Psoas muscle (tissue), 7 donors: ENCODE measurements at regions not wholly inside any gene's neighbourhood (a gene's known extent, or its start where the extent isn't known, plus 50 kb on each side); places are given as distances from the start of the nearest gene placed in this dataset.

Experiments used
- ATAC-seq, 4 donors: fragments of 200-7000 bp; cut with Tn5 transposase; one replicate each; pipeline ENCODE4 v1.9.1; 2020; ENCODE audit warnings: moderate library complexity in 3 of 4, mild to moderate bottlenecking in 2 of 4
- DNase-seq, 2 donors: peaks; one replicate each; pipeline ENCODE4 v3.0.0-alpha.2; 2020
- H3K27ac ChIP-seq: fragments of 200-600 bp; one replicate; pipeline ENCODE4 v1.8.0; 2022
- H3K27me3 ChIP-seq, 3 donors: fragments of 200-600 bp in 1 of 3; one replicate each; pipeline versions ENCODE4 v1.6.1 to v1.8.0; 2013 to 2022; ENCODE audit warnings: low read length in 2 of 3, mild to moderate bottlenecking in 2 of 3, moderate library complexity in 1 of 3; ENCODE audit not compliant: insufficient read depth in 3 of 3
- H3K36me3 ChIP-seq, 2 donors: fragments of 200-600 bp in 1 of 2; one replicate each; pipeline versions ENCODE4 v1.6.1 to v1.8.0; 2013 to 2022; ENCODE audit warnings: low read depth in 1 of 2, mild to moderate bottlenecking in 1 of 2, moderate library complexity in 1 of 2; ENCODE audit not compliant: insufficient read depth in 1 of 2
- H3K4me1 ChIP-seq: fragments of 200-600 bp; one replicate; pipeline ENCODE4 v1.8.0; 2022
- H3K4me3 ChIP-seq: fragments of 200-600 bp; one replicate; pipeline ENCODE4 v1.8.0; 2022; ENCODE audit warnings: mild to moderate bottlenecking
- H3K9me3 ChIP-seq: fragments of 200-600 bp; one replicate; pipeline ENCODE4 v1.8.0; 2022
- CTCF ChIP-seq: fragments of 200-600 bp; IDR thresholded peaks from one replicate; pipeline ENCODE4 v1.8.0; 2022; ENCODE audit warnings: antibody characterized with exemption
- WGBS, 3 donors: extraction: QIAGEN DNeasy Blood & Tissue Kit; methylation state at CpG; one replicate each; pipeline versions ENCODE4 v1.1.6 to v1.1.7; 2013; 5-methylcytosine and 5-hydroxymethylcytosine counted together
- intact Hi-C, 2 donors: fragments of 100-400 bp; cut with DNase I; formaldehyde crosslinking; loops; one replicate each; pipeline versions ENCODE4 v1.11.0 to v1.14.2; 2022
- donor health status: healthy with polysubstance abuse.
- donor health status: DM: no; HTN: no; CAD: no; lungs with moderate emphysema.
- donor health status: Bipolar disorder and iron deficiency.
- donor health status: healthy.
- donor health status: DM: yes; HTN: yes; CAD: no.
- donor health status: DM: no; HTN: no; CAD: no.
- donor health status: DM: yes; HTN: yes; CAD: no.

DNA sequence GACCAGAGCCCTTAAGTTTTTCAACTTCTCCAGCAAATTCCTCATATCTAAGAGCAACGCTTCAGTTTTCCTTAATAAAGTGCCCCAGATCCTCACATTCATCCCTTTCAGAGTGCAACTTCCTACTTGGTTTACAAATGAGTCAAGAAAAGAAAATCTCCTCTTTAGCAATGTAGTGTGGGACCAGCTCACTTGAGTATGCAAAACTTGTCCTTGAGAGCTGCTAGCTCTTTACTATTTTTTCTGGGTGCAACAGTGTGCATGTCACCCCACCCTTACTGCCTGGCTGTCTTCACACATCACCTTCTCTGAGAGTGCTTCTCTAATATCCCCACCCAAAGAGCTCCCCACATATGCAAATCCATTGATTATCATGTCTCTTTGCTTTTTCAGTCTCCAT is 203.1 kb upstream of the CAMK1G start:
- ATAC-seq (no peak), DNase-seq (no peak)
- Histone ChIP-seq H3K4me3 (no peak overlapping the region), H3K9me3 (no peaks in the 10 kb centered on the region), H3K36me3 (no peaks in the 10 kb centered on the region), H3K4me1 (no peaks in the 10 kb centered on the region), H3K27ac (no peak overlapping the region), H3K27me3 (peaks cover 0 to 2% (median 0%) of the 10 kb centered on the region in 3 donors)
- intact Hi-C loops, result no loop called here
- WGBS, 3 donors, result 84 to 86% (median 85%) methylated on average over 1 of the region's 1 CpG
- no peak for TF ChIP-seq CTCF

DNA sequence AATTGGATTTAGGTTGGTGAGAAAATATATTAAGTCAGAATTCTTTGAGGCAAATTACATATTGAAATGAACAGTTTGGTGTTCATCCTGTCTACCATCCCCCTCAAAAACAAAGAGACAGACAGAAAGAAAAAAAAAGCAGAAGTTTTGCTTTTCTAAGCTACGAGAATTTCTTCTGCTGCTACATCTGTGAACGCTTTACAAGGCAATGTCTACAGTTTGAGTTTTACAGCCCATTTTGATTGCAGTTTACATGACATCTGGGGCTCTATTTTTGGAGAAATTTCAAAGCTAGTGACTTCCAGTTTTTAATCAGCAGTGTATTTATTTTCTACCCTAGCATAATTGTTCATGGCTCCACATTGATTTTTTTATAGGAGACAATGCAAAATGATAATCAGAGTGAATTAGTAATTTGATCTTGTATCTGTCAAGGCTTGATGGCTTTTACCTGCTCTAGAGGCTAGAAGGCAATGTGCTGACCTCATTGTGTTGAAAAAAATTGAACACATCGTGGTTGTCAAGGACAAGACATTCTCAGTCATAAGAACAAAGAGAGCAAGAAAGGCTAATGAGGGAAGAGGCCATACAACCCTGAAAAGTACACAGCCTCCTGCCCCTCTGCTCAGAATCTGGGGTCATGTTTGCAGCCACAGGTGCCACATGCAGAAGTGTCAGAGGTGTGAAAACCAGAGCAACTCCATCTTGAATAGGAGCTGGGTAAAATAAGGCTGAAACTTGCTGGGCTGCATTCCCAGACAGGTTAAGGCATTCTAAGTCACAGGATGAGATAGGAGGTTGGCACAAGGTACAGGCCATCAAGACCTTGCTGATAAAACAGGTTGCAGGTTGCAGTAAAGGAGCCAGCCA is 201.0 kb upstream of the CAMK1G start:
- 40 to 49% (median 48%) methylated on average over 3 of the region's 3 CpGs for WGBS, 3 donors
- Histone ChIP-seq H3K4me1 (no peaks in the 10 kb centered on the region), H3K27me3 (peaks cover 0 to 2% (median 0%) of the 10 kb centered on the region in 3 donors), H3K9me3 (no peaks in the 10 kb centered on the region), H3K27ac (no peak overlapping the region), H3K4me3 (no peak overlapping the region), H3K36me3 (no peaks in the 10 kb centered on the region)
- no peak for TF ChIP-seq CTCF
- DNase-seq (no peak), ATAC-seq (no peak)
- intact Hi-C loops, result no loop called here

GRCh38 chr1:209383422-209383821 is 200.1 kb upstream of the CAMK1G start:
- DNase-seq, result no peak
- no peak for ATAC-seq
- no peaks in the 10 kb centered on the region for H3K4me1 ChIP-seq
- H3K27me3 ChIP-seq, result peaks cover 0 to 2% (median 0%) of the 10 kb centered on the region in 3 donors
- no peak for TF ChIP-seq CTCF
- H3K9me3 ChIP-seq, result no peaks in the 10 kb centered on the region
- no peaks in the 10 kb centered on the region for H3K36me3 ChIP-seq
- H3K27ac ChIP-seq, result no peak overlapping the region
- intact Hi-C loops, result no loop called here
- WGBS, 3 donors, result 81 to 90% (median 88%) methylated on average over 4 of the region's 4 CpGs
- no peak overlapping the region for H3K4me3 ChIP-seq

- no peaks in the 10 kb centered on the region for H3K9me3 ChIP-seq
- no peak for ATAC-seq
- H3K27me3 ChIP-seq, result peaks cover 0 to 2% (median 0%) of the 10 kb centered on the region in 3 donors
- 87 to 89% (median 88%) methylated on average over 5 of the region's 5 CpGs for WGBS, 3 donors
- H3K27ac ChIP-seq, result no peak overlapping the region
- DNase-seq, result no peak
- H3K4me1 ChIP-seq, result no peaks in the 10 kb centered on the region
- no peak for TF ChIP-seq CTCF
- H3K4me3 ChIP-seq, result no peak overlapping the region
- intact Hi-C loops, result no loop called here
- H3K36me3 ChIP-seq, result no peaks in the 10 kb centered on the region
Observed at GRCh38 chr1:209383907-209384709, 199.4 kb upstream of the CAMK1G start.
